ENCODE measurements at regions not wholly inside any gene's neighbourhood (a gene's known extent, or its start where the extent isn't known, plus 50 kb on each side); places are given as distances from the start of the nearest gene placed in this dataset.

DNA sequence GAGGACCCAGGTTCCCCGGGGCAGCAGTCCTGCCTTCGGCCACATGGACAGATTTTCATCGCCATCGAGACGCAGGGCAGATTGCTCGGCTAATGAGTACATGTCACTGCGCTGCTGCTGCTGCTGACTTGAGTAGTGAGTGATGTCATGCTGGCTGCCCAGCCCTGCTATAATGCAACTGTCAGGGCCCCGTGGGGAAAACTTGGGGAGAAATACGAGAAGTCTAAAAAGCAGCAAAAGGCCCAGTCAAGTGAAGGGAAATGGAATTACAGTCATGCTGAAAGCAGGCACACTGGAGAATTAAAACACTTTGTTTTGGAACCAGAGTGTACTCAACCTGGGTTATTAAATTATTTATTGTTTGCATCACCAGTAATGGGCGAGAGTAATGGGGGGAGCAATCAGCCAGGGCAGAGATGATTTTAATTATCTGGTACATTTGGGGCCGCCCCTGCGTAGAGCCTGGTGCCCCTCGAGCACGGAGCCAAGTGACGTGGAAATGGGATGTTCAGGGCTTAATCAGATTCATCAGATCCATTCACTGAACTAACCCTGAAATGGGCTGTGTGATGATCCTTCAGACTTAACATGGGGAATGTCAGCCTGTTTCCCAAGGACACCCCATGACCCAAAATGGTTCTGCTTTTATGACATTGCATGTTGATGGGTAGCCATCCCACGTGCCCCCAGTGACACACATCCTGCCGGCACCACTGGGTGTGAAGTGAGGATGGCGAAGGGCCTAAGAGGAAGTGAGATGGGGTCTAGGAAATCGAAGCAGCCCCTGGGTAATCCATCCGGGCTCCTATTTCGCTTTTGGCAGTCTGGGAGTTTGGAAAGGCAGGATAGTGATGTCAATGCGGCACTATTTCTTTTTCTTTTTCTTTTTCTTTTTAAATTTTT, 241.6 kb upstream of the CADM1 start:
- H3K36me3 ChIP-seq: no peaks in the 10 kb centered on the region
- DNase-seq (no peak), ATAC-seq (peak in 1 of 2 donors; percentile 45)
- no peaks in the 10 kb centered on the region for H3K9me3 ChIP-seq
- H3K27ac ChIP-seq: no peak overlapping the region
- H3K4me3 ChIP-seq: no peak overlapping the region
- in situ Hi-C loops (cut with MboI; ENCODE audit: low sequenced_read_pairs in 4 of 4): no loop called here
- intact Hi-C loops (cut with DNase I; ENCODE audit: low total_unique reads): no loop called here
- no peaks in the 10 kb centered on the region for H3K4me1 ChIP-seq
- H3K27me3 ChIP-seq: no peaks in the 10 kb centered on the region
- TF ChIP-seq POLR2A (IDR thresholded peaks at IDR 0.05): no peak
- TF ChIP-seq, protein P1, sequence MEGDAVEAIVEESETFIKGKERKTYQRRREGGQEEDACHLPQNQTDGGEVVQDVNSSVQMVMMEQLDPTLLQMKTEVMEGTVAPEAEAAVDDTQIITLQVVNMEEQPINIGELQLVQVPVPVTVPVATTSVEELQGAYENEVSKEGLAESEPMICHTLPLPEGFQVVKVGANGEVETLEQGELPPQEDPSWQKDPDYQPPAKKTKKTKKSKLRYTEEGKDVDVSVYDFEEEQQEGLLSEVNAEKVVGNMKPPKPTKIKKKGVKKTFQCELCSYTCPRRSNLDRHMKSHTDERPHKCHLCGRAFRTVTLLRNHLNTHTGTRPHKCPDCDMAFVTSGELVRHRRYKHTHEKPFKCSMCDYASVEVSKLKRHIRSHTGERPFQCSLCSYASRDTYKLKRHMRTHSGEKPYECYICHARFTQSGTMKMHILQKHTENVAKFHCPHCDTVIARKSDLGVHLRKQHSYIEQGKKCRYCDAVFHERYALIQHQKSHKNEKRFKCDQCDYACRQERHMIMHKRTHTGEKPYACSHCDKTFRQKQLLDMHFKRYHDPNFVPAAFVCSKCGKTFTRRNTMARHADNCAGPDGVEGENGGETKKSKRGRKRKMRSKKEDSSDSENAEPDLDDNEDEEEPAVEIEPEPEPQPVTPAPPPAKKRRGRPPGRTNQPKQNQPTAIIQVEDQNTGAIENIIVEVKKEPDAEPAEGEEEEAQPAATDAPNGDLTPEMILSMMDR (IDR thresholded peaks at IDR 0.05 in 4 of 5, conservative IDR thresholded peaks at IDR 0.05 in 1 of 5): no peak

DNA sequence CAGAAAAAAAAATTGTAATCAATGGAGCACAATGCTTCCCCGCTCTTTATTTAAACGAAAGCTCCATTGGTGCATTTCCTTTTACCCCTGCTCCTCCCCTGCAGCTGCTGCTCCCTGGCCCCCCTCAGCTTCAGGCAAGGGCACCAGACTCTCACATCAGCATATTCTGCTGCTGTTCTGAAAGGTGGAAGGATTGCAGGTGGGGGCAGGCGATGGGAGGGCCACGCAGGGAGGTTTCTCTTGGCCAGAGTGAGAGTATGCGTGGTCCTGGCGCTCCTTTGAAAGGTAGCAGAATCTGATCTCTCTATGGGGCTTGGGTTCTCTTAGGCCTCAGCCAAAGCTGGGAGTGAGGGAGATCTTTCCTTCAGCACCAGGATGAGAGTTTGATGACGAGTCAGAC, 240.9 kb upstream of the CADM1 start:
- H3K4me1 ChIP-seq: no peaks in the 10 kb centered on the region
- no peak for TF ChIP-seq POLR2A (IDR thresholded peaks at IDR 0.05)
- TF ChIP-seq, protein P1 (IDR thresholded peaks at IDR 0.05 in 4 of 5, conservative IDR thresholded peaks at IDR 0.05 in 1 of 5): no peak
- H3K9me3 ChIP-seq: no peaks in the 10 kb centered on the region
- DNase-seq: no peak
- no peaks in the 10 kb centered on the region for H3K27me3 ChIP-seq
- in situ Hi-C loops (cut with MboI; ENCODE audit: low sequenced_read_pairs in 4 of 4) (no loop called here), intact Hi-C loops (cut with DNase I; ENCODE audit: low total_unique reads) (no loop called here)
- H3K36me3 ChIP-seq: no peaks in the 10 kb centered on the region
- ATAC-seq: no peak
- H3K27ac ChIP-seq: no peak overlapping the region
- H3K4me3 ChIP-seq: no peak overlapping the region

DNA sequence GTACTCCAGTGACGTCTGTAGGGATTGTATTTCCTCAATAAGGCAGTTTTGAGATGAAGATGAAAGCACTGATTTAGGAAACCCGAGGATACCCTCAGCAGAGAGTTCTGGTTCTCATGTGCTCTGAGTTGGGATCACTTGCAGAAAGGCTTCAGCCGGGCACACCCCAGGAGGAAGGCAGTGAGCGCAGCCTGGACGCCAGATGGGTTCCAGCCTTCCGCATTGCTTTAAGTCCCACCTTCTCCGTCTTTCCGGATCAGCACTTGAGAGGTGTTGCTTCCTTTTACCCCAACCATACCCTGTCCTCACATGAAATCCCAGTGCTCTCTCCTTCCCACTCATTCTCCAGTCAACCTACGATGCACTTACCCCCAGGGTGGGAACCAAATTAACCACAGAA, 239.5 kb upstream of the CADM1 start:
- DNase-seq (no peak), ATAC-seq (no peak)
- TF ChIP-seq, protein P1 (IDR thresholded peaks at IDR 0.05 in 4 of 5, conservative IDR thresholded peaks at IDR 0.05 in 1 of 5): no peak
- TF ChIP-seq POLR2A (IDR thresholded peaks at IDR 0.05): no peak
- intact Hi-C loops (cut with DNase I; ENCODE audit: low total_unique reads) (no loop called here), in situ Hi-C loops (cut with MboI; ENCODE audit: low sequenced_read_pairs in 4 of 4) (no loop called here)
- Histone ChIP-seq H3K9me3 (no peaks in the 10 kb centered on the region), H3K27me3 (no peaks in the 10 kb centered on the region), H3K4me3 (no peak overlapping the region), H3K4me1 (no peaks in the 10 kb centered on the region), H3K36me3 (no peaks in the 10 kb centered on the region), H3K27ac (no peak overlapping the region)

DNA sequence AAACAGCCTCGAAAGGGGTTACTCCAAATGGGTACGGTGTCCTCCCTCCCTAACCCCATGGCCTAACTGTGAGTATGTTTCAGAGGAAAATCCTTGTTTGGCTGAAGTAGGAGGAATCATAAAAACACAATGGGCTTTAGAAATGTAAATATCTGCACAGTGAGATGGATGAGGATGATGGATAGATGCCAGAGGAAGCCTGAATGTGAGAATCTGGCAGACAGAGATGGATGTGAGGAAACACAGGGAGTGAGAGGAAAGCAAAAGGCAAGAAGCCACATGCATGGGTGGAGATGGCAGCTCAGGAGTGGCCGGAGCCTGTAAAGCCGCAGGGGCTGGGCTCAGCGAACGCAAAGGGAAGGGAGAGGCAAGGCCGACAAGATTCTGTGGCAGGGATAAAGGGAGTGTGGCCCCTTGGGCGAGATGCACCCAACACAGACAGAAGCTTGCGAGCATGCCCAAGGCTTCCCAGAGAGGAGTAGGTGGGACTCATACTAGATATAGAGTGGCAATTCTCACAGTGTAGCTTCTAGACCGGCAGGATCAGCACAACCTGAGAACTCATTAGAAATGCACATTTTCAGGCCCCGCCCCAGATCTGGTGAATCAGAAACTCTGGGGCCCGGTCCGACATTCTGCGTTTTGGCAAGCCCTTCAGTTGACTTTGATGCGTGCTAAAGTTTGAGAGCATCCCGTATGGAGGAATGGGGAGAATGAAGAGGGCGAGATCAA, 237.3 kb upstream of the CADM1 start:
- in situ Hi-C loops (cut with MboI; ENCODE audit: low sequenced_read_pairs in 4 of 4) (no loop called here), intact Hi-C loops (cut with DNase I; ENCODE audit: low total_unique reads) (no loop called here)
- Histone ChIP-seq H3K27ac (no peak overlapping the region), H3K9me3 (no peaks in the 10 kb centered on the region), H3K36me3 (no peaks in the 10 kb centered on the region), H3K27me3 (no peaks in the 10 kb centered on the region), H3K4me3 (no peak overlapping the region), H3K4me1 (no peaks in the 10 kb centered on the region)
- ATAC-seq: no peak
- DNase-seq: no peak
- no peak for TF ChIP-seq POLR2A (IDR thresholded peaks at IDR 0.05)
- TF ChIP-seq, protein P1 (IDR thresholded peaks at IDR 0.05 in 4 of 5, conservative IDR thresholded peaks at IDR 0.05 in 1 of 5): no peak

Measured in gastrocnemius medialis (tissue), 4 donors.